D721Med (cell line): ENCODE measurements at regions not wholly inside any gene's neighbourhood (a gene's known extent, or its start where the extent isn't known, plus 50 kb on each side); places are given as distances from the start of the nearest gene placed in this dataset.
"Not testable (repeated sequence)": the region's sequence is repeated elsewhere in the genome, so short reads cannot be mapped to it uniquely, and the experiment has no call there.

Source experiments
- DNase-seq: peaks from one replicate; pipeline ENCODE4 v3.0.0; 2011; ENCODE audit warnings: low spot score; ENCODE audit not compliant: insufficient read length
- FAIRE-seq: peaks from 2 replicates; lab custom pipeline; 2011; peaks lifted over from hg19 to GRCh38; lab: Jason Lieb, UNC
- TF ChIP-seq, protein P1 (sequence below): IDR thresholded peaks from 2 replicates; pipeline ENCODE4 v1.5.1; 2012; ENCODE audit warnings: mild to moderate bottlenecking, control low read depth; ENCODE audit not compliant: insufficient read depth; ENCODE audit errors: missing control alignments

DNA sequence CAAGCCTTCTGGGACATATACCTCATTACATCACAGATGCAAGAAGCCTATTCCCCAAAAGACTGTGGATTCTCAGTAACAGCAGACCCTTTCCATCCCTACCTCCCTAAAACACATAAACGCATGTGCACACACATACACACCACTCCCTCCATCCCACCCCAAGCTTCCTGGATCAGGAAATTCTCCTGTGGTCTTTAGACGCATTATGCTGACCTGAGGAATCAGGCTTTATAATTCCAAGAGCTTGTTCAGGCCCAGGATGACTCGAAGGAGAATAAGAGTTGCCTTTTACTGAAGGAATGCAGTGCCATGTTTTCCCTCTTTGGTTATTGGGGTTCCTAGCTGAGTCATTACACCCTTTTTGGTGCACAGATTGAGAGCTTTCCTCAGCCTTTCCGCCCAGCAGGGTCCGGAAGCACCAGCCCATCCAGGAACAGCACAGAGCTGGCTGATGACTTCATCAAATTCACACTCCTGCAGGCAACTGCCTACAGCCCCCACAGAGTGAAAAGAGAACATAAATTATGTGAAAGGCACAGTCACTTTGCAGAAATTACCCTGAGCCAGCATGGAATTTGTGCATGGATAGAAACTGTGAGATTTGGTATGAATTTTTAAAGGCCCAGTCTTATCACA, 385.0 kb upstream of the TRPC7 start:
- no peak for FAIRE-seq
- DNase-seq = no peak
- TF ChIP-seq, protein P1, sequence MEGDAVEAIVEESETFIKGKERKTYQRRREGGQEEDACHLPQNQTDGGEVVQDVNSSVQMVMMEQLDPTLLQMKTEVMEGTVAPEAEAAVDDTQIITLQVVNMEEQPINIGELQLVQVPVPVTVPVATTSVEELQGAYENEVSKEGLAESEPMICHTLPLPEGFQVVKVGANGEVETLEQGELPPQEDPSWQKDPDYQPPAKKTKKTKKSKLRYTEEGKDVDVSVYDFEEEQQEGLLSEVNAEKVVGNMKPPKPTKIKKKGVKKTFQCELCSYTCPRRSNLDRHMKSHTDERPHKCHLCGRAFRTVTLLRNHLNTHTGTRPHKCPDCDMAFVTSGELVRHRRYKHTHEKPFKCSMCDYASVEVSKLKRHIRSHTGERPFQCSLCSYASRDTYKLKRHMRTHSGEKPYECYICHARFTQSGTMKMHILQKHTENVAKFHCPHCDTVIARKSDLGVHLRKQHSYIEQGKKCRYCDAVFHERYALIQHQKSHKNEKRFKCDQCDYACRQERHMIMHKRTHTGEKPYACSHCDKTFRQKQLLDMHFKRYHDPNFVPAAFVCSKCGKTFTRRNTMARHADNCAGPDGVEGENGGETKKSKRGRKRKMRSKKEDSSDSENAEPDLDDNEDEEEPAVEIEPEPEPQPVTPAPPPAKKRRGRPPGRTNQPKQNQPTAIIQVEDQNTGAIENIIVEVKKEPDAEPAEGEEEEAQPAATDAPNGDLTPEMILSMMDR = no peak

DNA sequence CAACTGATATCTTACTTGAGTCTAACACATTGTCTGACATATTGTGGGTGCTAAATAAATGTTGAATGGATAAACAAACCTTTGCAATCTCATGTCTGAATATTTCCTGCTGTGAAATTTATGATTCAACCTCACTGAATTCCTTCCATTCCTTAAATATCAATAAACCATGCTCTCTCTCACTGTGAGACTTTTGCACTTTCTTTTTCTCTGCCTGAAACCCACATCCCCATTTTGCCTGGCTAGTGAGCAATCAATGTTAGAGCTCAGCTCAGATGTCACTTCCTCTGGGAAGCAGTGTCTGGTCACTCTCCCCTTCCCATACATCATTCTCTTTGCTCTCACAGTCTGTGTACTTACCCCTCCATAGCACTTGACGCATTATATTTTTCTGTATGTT, 383.7 kb upstream of the TRPC7 start:
- FAIRE-seq (no peak), DNase-seq (no peak)
- TF ChIP-seq, protein P1 = no peak

DNA sequence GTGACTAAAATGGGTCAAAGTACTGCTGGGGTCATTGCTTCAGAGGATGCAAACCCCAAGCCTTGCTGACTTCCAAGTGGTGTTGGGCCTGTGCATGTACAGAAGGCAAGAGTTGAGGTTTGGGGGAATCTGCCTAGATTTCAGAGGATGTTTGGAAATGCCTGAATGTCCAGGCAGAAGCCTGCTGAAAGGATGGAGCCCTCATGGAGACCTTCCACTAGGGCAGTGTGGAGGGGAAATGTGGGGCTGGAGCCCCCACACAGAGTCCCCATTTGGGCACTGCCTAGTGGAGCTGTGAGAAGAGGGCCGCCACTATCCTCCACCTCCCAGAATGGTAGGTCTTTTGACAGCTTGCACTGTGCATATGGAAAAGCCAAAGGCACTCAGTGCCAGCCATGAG, 377.7 kb upstream of the TRPC7 start:
- FAIRE-seq = no peak
- no peak for DNase-seq
- TF ChIP-seq, protein P1 = no peak

DNA sequence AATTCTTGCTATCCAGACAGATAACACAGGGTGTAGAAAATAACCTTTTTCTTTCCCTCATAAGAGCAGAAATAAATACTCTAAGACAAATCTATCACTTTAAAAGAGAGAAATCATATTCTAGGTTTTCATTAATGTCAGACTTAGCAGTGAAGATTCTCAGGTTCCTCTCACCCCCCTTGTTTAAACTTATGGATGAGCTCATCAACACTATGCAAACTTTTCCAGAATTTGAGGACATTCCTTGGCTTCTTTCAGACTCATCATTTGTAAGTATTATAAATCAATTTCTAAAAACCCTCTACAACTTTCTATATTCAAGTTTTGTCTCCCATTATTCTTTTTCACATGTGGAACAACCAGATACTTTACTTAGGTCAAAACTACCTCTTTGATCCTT, 374.9 kb upstream of the TRPC7 start:
- FAIRE-seq (no peak), DNase-seq (no peak)
- TF ChIP-seq, protein P1 = no peak

DNA sequence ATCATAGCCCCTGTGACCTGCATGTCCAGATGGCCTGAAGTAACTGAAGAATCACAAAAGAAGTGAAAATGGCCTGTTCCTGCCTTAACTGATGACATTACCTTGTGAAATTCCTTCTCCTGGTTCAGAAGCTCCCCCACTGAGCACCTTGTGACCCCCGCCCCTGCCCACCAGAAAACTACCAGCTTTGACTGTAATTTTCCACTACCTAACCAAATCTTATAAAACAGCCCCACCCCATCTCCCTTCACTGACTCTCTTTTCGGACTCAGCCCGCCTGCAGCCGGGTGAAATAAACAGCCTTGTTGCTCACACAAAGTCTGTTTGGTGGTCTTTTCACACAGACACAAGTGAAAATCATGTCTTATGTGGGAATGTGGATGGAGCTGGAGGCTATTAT, 373.9 kb upstream of the TRPC7 start:
- not testable (repeated sequence) for FAIRE-seq, DNase-seq

DNA sequence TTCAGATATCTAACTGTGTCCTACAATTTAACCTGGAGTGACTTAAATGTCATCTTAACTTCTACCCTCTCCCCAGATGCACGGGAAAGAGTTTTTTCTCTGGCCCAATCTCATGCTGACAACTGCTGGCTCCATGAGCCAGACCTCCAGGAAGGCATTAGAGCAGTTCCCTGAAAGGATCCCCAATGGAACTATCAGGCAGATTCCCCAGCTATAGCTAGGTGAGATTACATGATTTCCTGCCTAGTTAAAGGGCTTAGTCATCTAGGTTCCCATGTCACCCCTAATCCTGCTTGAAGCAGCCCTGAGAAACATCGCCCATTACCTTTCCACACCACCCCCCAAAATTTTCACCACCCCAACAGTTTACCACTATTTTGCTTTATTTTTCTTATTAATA, 373.5 kb upstream of the TRPC7 start:
- TF ChIP-seq, protein P1 = no peak
- no peak for FAIRE-seq
- no peak for DNase-seq

DNA sequence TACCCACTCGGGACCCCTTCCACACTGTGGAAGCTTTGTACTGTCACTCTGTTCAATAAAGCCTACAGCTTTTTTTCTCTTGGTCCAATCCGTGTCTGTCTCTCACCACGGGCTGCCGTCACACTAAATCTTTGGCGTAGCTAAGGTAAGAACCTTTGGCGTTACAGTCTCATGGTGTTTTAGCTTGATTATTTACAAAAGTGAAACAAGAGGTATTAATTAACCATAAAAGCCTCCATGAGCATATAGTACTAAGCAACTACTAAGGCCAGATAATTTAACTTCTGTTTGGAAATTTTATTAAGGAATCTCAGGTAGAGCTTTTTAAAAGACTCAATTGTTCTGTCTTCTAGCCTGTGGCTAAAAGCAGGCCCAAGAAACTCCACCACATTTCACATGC, 370.7 kb upstream of the TRPC7 start:
- no peak for DNase-seq
- no peak for FAIRE-seq
- TF ChIP-seq, protein P1 = no peak

DNA sequence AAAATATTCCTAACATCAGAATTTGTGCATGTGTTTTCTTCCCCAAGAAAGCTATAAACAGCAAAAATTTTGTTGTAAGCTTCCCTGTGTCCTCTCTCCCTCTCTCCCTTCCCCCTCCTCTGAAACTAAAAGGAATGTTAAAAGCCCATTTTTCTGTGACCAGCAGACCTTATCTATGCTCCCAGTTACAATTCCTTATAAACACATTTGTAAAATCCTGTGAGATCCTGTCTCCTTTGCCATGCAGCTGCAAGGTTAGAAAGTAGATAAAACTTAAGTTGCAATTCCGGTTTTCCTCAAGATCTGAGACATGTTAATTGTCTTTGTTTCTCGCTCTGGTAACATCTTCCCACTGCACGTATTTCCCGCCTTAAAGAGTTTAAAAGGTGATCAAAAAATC, 370.3 kb upstream of the TRPC7 start:
- not testable (repeated sequence) for FAIRE-seq, DNase-seq
